Smooth muscle cell (in vitro differentiated cells): ENCODE measurements at regions not wholly inside any gene's neighbourhood (a gene's known extent, or its start where the extent isn't known, plus 50 kb on each side); places are given as distances from the start of the nearest gene placed in this dataset.

Experiments
- DNase-seq: peaks from one replicate; lab custom pipeline; 2025; ENCODE audit not compliant: unreplicated experiment; lab: John Stamatoyannopoulos, UW
- H2AFZ ChIP-seq: fragments of 200-600 bp; sonication (generic); 2 replicates; pipeline ENCODE4 v1.6.0; 2016; ENCODE audit warnings: antibody characterized with exemption, low read depth, mild to moderate bottlenecking
- H3F3A ChIP-seq: fragments of 200-600 bp; sonication (generic); 2 replicates; pipeline ENCODE4 v1.6.0; 2017; ENCODE audit warnings: antibody characterized with exemption, low read depth
- H3K27ac ChIP-seq: fragments of 200-600 bp; sonication (generic); 2 replicates; pipeline ENCODE4 v1.5.1; 2016; ENCODE audit warnings: low read depth, mild to moderate bottlenecking
- H3K27me3 ChIP-seq: fragments of 200-600 bp; sonication (generic); 2 replicates; pipeline ENCODE4 v1.6.1; 2016; ENCODE audit warnings: low read depth, mild to moderate bottlenecking
- H3K36me3 ChIP-seq: fragments of 200-600 bp; sonication (generic); 2 replicates; pipeline ENCODE4 v1.5.1; 2016; ENCODE audit warnings: low read depth
- H3K4me1 ChIP-seq: fragments of 200-600 bp; sonication (generic); 2 replicates; pipeline ENCODE4 v1.5.1; 2016; ENCODE audit warnings: low read depth
- H3K4me2 ChIP-seq: fragments of 200-600 bp; sonication (generic); 2 replicates; pipeline ENCODE4 v1.6.0; 2016; ENCODE audit warnings: mild to moderate bottlenecking
- H3K4me3 ChIP-seq: fragments of 200-600 bp; sonication (generic); 2 replicates; pipeline ENCODE4 v1.5.1; 2016; ENCODE audit warnings: mild to moderate bottlenecking
- H3K79me2 ChIP-seq: fragments of 200-600 bp; sonication (generic); 2 replicates; pipeline ENCODE4 v1.6.0; 2016; ENCODE audit warnings: low read depth, mild to moderate bottlenecking
- H3K9ac ChIP-seq: fragments of 200-600 bp; sonication (generic); 2 replicates; pipeline ENCODE4 v1.6.0; 2016; ENCODE audit warnings: low read depth
- H3K9me3 ChIP-seq: fragments of 200-600 bp; sonication (generic); replicated peaks from 2 replicates; pipeline ENCODE4 v1.5.1; 2016; ENCODE audit warnings: low read depth
- H4K20me1 ChIP-seq: fragments of 200-600 bp; sonication (generic); 2 replicates; pipeline ENCODE4 v1.6.0; 2016; ENCODE audit warnings: low read depth
- WGBS: methylation state at CpG from one replicate; pipeline ENCODE4 v1.1.7; 2016; ENCODE audit warnings: low lambda C conversion rate; 5-methylcytosine and 5-hydroxymethylcytosine counted together
- TF ChIP-seq, protein P1 (sequence below): fragments of 200-600 bp; sonication (generic); IDR thresholded peaks from 2 replicates; pipeline ENCODE4 v1.5.1; 2017; ENCODE audit warnings: borderline replicate concordance, mild to moderate bottlenecking, antibody characterized with exemption; ENCODE audit not compliant: insufficient read depth, poor library complexity, severe bottlenecking

GRCh38 chr13:70960841-70961443, 852.7 kb upstream of the KLHL1 start:
- Histone ChIP-seq H3K4me1 (no peaks in the 10 kb centered on the region), H3K27ac (no peak overlapping the region), H4K20me1 (no peaks in the 10 kb centered on the region), H3K27me3 (no peaks in the 10 kb centered on the region), H3K9me3 (no peaks in the 10 kb centered on the region), H3K4me3 (peak overlapping the region; percentile 40), H3K9ac (no peak overlapping the region), H3F3A (no peaks in the 10 kb centered on the region), H2AFZ (peak overlapping the region; percentile 38), H3K36me3 (no peaks in the 10 kb centered on the region), H3K79me2 (no peaks in the 10 kb centered on the region), H3K4me2 (peak overlapping the region; percentile 70)
- 43% methylated on average over 9 of the region's 9 CpGs for WGBS
- TF ChIP-seq, protein P1, sequence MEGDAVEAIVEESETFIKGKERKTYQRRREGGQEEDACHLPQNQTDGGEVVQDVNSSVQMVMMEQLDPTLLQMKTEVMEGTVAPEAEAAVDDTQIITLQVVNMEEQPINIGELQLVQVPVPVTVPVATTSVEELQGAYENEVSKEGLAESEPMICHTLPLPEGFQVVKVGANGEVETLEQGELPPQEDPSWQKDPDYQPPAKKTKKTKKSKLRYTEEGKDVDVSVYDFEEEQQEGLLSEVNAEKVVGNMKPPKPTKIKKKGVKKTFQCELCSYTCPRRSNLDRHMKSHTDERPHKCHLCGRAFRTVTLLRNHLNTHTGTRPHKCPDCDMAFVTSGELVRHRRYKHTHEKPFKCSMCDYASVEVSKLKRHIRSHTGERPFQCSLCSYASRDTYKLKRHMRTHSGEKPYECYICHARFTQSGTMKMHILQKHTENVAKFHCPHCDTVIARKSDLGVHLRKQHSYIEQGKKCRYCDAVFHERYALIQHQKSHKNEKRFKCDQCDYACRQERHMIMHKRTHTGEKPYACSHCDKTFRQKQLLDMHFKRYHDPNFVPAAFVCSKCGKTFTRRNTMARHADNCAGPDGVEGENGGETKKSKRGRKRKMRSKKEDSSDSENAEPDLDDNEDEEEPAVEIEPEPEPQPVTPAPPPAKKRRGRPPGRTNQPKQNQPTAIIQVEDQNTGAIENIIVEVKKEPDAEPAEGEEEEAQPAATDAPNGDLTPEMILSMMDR: peak; percentile 71
- DNase-seq: no peak

DNA sequence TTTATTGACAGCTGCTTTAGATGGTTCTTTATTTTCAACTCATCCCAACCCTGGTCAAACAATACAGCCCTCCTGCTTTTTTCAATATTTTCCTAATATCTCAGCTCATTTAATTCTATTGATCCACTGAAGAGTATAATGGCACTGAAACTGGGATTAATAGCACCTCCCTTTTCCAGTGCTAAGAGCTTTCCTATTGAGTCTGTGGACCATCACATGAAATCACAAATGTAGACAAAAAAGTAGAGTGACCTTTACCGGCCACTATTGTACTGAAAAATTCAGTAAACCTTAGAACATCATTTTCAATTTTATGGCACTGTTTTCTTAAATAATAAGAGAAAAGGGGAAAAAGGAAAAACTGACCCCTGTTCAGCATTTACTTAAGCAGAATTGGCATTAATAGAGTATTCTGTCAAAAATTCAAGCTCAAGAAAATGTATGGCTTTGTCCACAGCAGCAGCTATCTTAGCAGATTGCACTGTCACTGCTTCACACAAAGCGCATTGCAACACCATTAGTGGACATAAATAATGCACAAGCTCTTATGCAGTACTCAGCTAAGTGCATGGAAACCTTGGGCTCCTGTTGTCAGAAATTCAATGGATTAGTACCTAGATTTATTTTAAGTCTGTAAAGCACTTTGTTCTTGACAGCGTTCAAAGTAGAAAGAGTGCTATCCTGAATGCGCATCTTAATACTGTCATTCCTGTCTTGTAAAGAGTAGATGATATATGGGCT, 851.0 kb upstream of the KLHL1 start:
- H4K20me1 ChIP-seq: no peaks in the 10 kb centered on the region
- no peaks in the 10 kb centered on the region for H3K9me3 ChIP-seq
- TF ChIP-seq, protein P1: no peak
- H3K27me3 ChIP-seq: no peaks in the 10 kb centered on the region
- no peaks in the 10 kb centered on the region for H3K36me3 ChIP-seq
- no peak for DNase-seq
- H3K4me3 ChIP-seq: no peak overlapping the region
- H3K4me2 ChIP-seq: no peak overlapping the region
- H3K79me2 ChIP-seq: no peaks in the 10 kb centered on the region
- H3K4me1 ChIP-seq: no peaks in the 10 kb centered on the region
- H3K9ac ChIP-seq: no peak overlapping the region
- peak overlapping the region; percentile 5 for H2AFZ ChIP-seq
- H3K27ac ChIP-seq: no peak overlapping the region
- H3F3A ChIP-seq: no peaks in the 10 kb centered on the region
- 80% methylated on average over 4 of the region's 4 CpGs for WGBS

- no peak for DNase-seq
- no peaks in the 10 kb centered on the region for H3K27me3 ChIP-seq
- H3K4me1 ChIP-seq: no peaks in the 10 kb centered on the region
- TF ChIP-seq, protein P1: no peak
- H3K4me3 ChIP-seq: no peak overlapping the region
- H3K79me2 ChIP-seq: no peaks in the 10 kb centered on the region
- H3K9ac ChIP-seq: no peak overlapping the region
- no peak overlapping the region for H3K4me2 ChIP-seq
- H2AFZ ChIP-seq: no peak overlapping the region
- 77% methylated on average over 1 of the region's 1 CpG for WGBS
- no peak overlapping the region for H3K27ac ChIP-seq
- no peaks in the 10 kb centered on the region for H3K36me3 ChIP-seq
- H4K20me1 ChIP-seq: no peaks in the 10 kb centered on the region
- no peaks in the 10 kb centered on the region for H3K9me3 ChIP-seq
- no peaks in the 10 kb centered on the region for H3F3A ChIP-seq
Observed at GRCh38 chr13:70955887-70956286, 847.6 kb upstream of the KLHL1 start.

DNA sequence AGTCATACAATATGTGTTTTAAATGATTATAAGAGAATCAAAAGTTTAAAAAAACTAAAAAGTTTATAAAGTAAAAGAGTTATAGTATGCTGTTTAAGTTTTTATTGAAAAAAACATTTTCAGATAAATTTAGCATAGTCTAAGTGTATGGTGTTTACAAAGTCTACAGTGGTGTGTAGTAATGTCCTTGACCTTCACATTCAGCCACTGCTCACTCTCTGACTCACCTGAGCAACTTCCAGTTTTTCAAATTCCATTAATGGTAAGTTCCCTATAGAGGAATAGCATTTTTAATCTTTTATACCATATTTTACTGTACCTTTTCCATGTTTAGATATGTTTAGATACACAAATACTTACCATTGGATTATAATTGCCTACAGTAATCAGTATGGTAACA, 842.4 kb upstream of the KLHL1 start:
- TF ChIP-seq, protein P1: no peak
- Histone ChIP-seq H3K9me3 (no peaks in the 10 kb centered on the region), H3K36me3 (no peaks in the 10 kb centered on the region), H2AFZ (no peak overlapping the region), H3K79me2 (no peaks in the 10 kb centered on the region), H3K4me3 (no peak overlapping the region), H3K27me3 (no peaks in the 10 kb centered on the region), H3K4me1 (no peaks in the 10 kb centered on the region), H3K9ac (no peak overlapping the region), H3F3A (no peaks in the 10 kb centered on the region), H4K20me1 (no peaks in the 10 kb centered on the region), H3K27ac (no peak overlapping the region), H3K4me2 (no peak overlapping the region)
- no peak for DNase-seq
